Mucosa of rectum (tissue), 2 donors: ENCODE measurements at regions not wholly inside any gene's neighbourhood (a gene's known extent, or its start where the extent isn't known, plus 50 kb on each side); places are given as distances from the start of the nearest gene placed in this dataset.

Experiments used
- H3K27ac ChIP-seq, 2 donors: one replicate each; pipeline ENCODE4 v1.7.0; 2013; ENCODE audit warnings: inconsistent platforms in 2 of 2, low read depth in 2 of 2, low read length in 2 of 2
- H3K27me3 ChIP-seq, 2 donors: one replicate each; pipeline ENCODE4 v1.7.0; 2013; ENCODE audit warnings: low read length in 2 of 2; ENCODE audit not compliant: control insufficient read depth in 2 of 2, insufficient read depth in 2 of 2
- H3K36me3 ChIP-seq, 2 donors: one replicate each; pipeline ENCODE4 v1.7.0; 2013; ENCODE audit warnings: low read length in 2 of 2; ENCODE audit not compliant: control insufficient read depth in 2 of 2, insufficient read depth in 2 of 2
- H3K4me1 ChIP-seq, 2 donors: one replicate each; pipeline ENCODE4 v1.7.0; 2013; ENCODE audit warnings: low read length in 2 of 2, mild to moderate bottlenecking in 1 of 2; ENCODE audit not compliant: control insufficient read depth in 2 of 2, insufficient read depth in 2 of 2
- H3K4me3 ChIP-seq, 2 donors: one replicate each; pipeline ENCODE4 v1.7.0; 2013; ENCODE audit warnings: low read length in 2 of 2
- H3K9ac ChIP-seq, 2 donors: one replicate each; pipeline ENCODE4 v1.7.0; 2013; ENCODE audit warnings: low read length in 2 of 2, low read depth in 1 of 2, mild to moderate bottlenecking in 1 of 2
- H3K9me3 ChIP-seq, 2 donors: one replicate each; pipeline ENCODE4 v1.7.0; 2013; ENCODE audit warnings: low read length in 2 of 2; ENCODE audit not compliant: control insufficient read depth in 2 of 2
- donor health status: healthy.
- donor health status: Normal muscosa, but diverticular disease.

- H3K9me3 ChIP-seq, result no peaks in the 10 kb centered on the region
- no peak overlapping the region for H3K27ac ChIP-seq
- H3K4me3 ChIP-seq, result no peak overlapping the region
- H3K9ac ChIP-seq, result no peak overlapping the region
- no peaks in the 10 kb centered on the region for H3K27me3 ChIP-seq
- H3K4me1 ChIP-seq, result no peaks in the 10 kb centered on the region
- H3K36me3 ChIP-seq, result no peaks in the 10 kb centered on the region
Measured at GRCh38 chr5:15447209-15447608, 52.8 kb upstream of the FBXL7 start.

DNA sequence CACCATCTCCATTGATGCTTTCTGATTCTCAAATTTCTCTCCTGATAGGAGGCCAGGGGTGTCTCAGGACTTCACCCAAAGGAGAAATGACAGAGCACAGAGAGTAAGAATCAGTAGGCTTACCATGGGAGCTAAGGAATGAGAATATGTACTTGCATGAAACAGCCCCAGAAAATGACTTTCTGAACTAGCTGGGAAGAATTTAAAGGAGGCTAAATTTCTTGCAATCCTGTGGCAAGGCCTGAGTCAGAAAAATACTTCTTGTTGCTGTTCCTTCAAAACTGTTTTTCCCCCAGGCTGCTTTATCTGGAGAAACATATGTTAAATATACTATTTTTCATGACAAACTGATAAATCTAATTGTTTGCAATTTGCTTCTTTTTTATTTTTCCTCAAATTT, 53.4 kb upstream of the FBXL7 start:
- no peak overlapping the region for H3K27ac ChIP-seq
- H3K9me3 ChIP-seq, result no peaks in the 10 kb centered on the region
- no peaks in the 10 kb centered on the region for H3K4me1 ChIP-seq
- H3K36me3 ChIP-seq, result no peaks in the 10 kb centered on the region
- no peak overlapping the region for H3K9ac ChIP-seq
- no peak overlapping the region for H3K4me3 ChIP-seq
- H3K27me3 ChIP-seq, result no peaks in the 10 kb centered on the region

- Histone ChIP-seq H3K4me3 (no peak overlapping the region), H3K27ac (no peak overlapping the region), H3K4me1 (no peaks in the 10 kb centered on the region), H3K9ac (no peak overlapping the region), H3K9me3 (no peaks in the 10 kb centered on the region), H3K27me3 (no peaks in the 10 kb centered on the region), H3K36me3 (no peaks in the 10 kb centered on the region)
Measured at GRCh38 chr5:15442193-15442570, 57.8 kb upstream of the FBXL7 start.

GRCh38 chr5:15441433-15442192, 58.4 kb upstream of the FBXL7 start:
- no peak overlapping the region for H3K27ac ChIP-seq
- no peaks in the 10 kb centered on the region for H3K4me1 ChIP-seq
- H3K27me3 ChIP-seq, result no peaks in the 10 kb centered on the region
- H3K36me3 ChIP-seq, result no peaks in the 10 kb centered on the region
- H3K4me3 ChIP-seq, result no peak overlapping the region
- H3K9ac ChIP-seq, result no peak overlapping the region
- H3K9me3 ChIP-seq, result no peaks in the 10 kb centered on the region

GRCh38 chr5:15440434-15440833, 59.5 kb upstream of the FBXL7 start:
- Histone ChIP-seq H3K27me3 (no peaks in the 10 kb centered on the region), H3K9ac (no peak overlapping the region), H3K4me1 (no peaks in the 10 kb centered on the region), H3K27ac (no peak overlapping the region), H3K4me3 (no peak overlapping the region), H3K36me3 (no peaks in the 10 kb centered on the region), H3K9me3 (no peaks in the 10 kb centered on the region)

GRCh38 chr5:15439801-15440200, 60.2 kb upstream of the FBXL7 start:
- Histone ChIP-seq H3K4me1 (no peaks in the 10 kb centered on the region), H3K9ac (no peak overlapping the region), H3K27ac (no peak overlapping the region), H3K4me3 (no peak overlapping the region), H3K27me3 (no peaks in the 10 kb centered on the region), H3K36me3 (no peaks in the 10 kb centered on the region), H3K9me3 (no peaks in the 10 kb centered on the region)

DNA sequence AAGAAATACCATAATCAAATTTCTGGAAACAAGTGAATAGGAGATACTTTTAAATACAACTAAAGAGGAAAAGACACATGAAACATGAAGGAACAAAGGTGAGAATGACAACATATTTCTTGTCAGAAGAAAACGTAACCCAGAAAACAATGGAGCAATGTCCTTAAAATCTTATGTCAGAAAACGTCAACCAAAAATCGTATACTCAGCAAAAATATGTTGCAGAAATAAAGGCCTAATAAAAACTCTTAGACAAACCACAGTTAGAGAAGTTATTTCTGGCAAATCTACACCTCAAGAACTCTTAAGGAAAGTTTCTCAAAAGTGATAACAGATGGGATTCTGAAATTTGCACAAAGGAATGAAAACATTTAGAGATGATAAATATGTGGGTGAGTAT, 66.3 kb upstream of the FBXL7 start:
- no peak overlapping the region for H3K4me3 ChIP-seq
- no peak overlapping the region for H3K27ac ChIP-seq
- H3K9ac ChIP-seq, result no peak overlapping the region
- no peaks in the 10 kb centered on the region for H3K4me1 ChIP-seq
- no peaks in the 10 kb centered on the region for H3K9me3 ChIP-seq
- H3K36me3 ChIP-seq, result no peaks in the 10 kb centered on the region
- H3K27me3 ChIP-seq, result no peaks in the 10 kb centered on the region

DNA sequence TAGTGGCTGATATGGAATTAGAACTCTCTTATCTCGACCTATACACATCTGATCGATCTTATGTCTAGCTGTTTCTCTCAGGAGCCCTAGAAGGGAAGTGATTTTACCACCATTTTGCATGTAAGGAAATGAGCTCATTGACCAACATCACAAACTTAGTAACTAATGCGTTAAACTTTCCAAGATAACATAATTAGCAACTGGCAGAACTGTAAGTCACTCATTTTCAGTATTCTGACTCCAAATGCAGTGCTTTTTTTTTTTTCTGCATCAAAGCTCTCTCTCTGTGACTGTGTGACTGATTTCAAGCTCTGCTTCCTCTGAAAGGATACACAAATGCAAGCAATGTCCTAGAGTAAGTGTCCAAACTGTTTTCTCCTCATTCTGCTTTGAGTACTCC, 68.1 kb upstream of the FBXL7 start:
- Histone ChIP-seq H3K9ac (no peak overlapping the region), H3K9me3 (no peaks in the 10 kb centered on the region), H3K27me3 (no peaks in the 10 kb centered on the region), H3K36me3 (no peaks in the 10 kb centered on the region), H3K4me3 (no peak overlapping the region), H3K27ac (no peak overlapping the region), H3K4me1 (no peaks in the 10 kb centered on the region)

DNA sequence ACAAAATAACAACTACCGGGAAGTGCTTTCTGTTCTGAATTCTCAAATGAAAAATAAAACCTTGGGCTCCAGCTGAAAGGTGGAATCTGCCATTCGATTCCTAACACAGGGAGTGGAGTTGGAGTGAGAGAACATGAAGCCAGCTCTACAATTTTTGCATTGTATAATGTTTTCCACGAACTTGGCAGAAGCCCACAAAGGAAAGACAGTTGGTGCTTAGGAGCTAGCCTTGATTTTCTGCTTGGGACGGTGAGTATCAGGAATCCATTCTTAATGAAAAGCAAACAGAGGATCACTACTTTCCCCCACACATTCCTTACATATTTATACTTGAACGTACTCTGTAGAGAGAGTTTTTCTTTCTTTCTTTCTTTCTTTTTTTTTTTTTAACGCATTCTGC, 74.2 kb upstream of the FBXL7 start:
- Histone ChIP-seq H3K27ac (no peak overlapping the region), H3K27me3 (no peaks in the 10 kb centered on the region), H3K9me3 (no peaks in the 10 kb centered on the region), H3K4me1 (no peaks in the 10 kb centered on the region), H3K9ac (no peak overlapping the region), H3K36me3 (no peaks in the 10 kb centered on the region), H3K4me3 (no peak overlapping the region)

DNA sequence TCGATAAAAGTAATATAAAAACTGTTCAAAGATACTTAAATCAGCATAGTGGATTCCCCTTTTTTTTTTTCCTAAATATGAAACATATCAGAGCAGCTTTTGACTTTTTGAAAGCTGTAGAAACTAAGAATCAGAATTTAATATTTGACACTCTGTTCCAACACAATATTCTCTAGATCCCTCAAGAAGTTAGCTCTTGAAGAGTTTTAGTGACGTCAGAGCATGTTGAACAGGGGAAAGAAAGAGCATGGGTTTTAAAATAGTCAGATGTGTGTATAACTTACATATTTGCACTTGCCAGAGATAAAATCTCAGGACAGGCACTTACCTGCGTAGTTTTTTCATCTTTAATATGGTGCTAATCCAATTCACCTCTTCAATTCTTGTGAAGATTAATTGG, 75.2 kb upstream of the FBXL7 start:
- no peak overlapping the region for H3K4me3 ChIP-seq
- H3K27me3 ChIP-seq, result no peaks in the 10 kb centered on the region
- H3K36me3 ChIP-seq, result no peaks in the 10 kb centered on the region
- no peak overlapping the region for H3K9ac ChIP-seq
- no peaks in the 10 kb centered on the region for H3K9me3 ChIP-seq
- no peaks in the 10 kb centered on the region for H3K4me1 ChIP-seq
- no peak overlapping the region for H3K27ac ChIP-seq
